IMR-90 (cell line): ENCODE measurements at regions not wholly inside any gene's neighbourhood (a gene's known extent, or its start where the extent isn't known, plus 50 kb on each side); places are given as distances from the start of the nearest gene placed in this dataset.

Source experiments
- ATAC-seq: fragments of 200-7000 bp; cut with Tn5 transposase; 2 replicates; pipeline ENCODE4 v1.9.1; 2020; ENCODE audit warnings: low read depth, mild to moderate bottlenecking, moderate library complexity
- BruUV-seq: library from RNA; stranded (reverse); fragments of 400-500 nt; replicated peaks from 2 replicates; lab custom pipeline; 2021; lab: Mats Ljungman, UMichigan
- CTCF ChIA-PET: fragments of 300-600 bp; formaldehyde crosslinking; extraction: SDS; loops from one replicate; lab custom pipeline; 2021; ENCODE audit warnings: antibody characterized with exemption; lab: Yijun Ruan, JAX
- POLR2A ChIA-PET: fragments of 300-600 bp; sonication (Branson Sonifier 250); formaldehyde crosslinking; loops from one replicate; lab custom pipeline; 2022; ENCODE audit warnings: antibody characterized with exemption; ENCODE audit not compliant: unreplicated experiment; lab: Charles Lee
- DNase-seq: peaks from one replicate; pipeline ENCODE4 v3.0.0; 2013
- H2AFZ ChIP-seq: replicated peaks from 2 replicates; pipeline ENCODE3; 2013; ENCODE audit warnings: low read length, mild to moderate bottlenecking; ENCODE audit not compliant: poor library complexity
- H2AK5ac ChIP-seq: 2 replicates; pipeline ENCODE4 v1.6.1; 2013; ENCODE audit warnings: low read depth, low read length, inconsistent platforms
- H2AK9ac ChIP-seq: replicated peaks from 2 replicates; pipeline ENCODE3; 2013; ENCODE audit warnings: mild to moderate bottlenecking, low read depth, low read length, moderate library complexity; ENCODE audit not compliant: poor library complexity
- H2BK120ac ChIP-seq: 2 replicates; pipeline ENCODE4 v1.6.1; 2013; ENCODE audit warnings: low read depth, low read length, inconsistent platforms
- H2BK15ac ChIP-seq: 3 replicates; pipeline ENCODE4 v1.6.1; 2013; ENCODE audit warnings: low read depth, low read length, inconsistent platforms
- H2BK20ac ChIP-seq: 2 replicates; pipeline ENCODE4 v1.6.1; 2013; ENCODE audit warnings: low read depth, mild to moderate bottlenecking, inconsistent platforms, low read length, moderate library complexity
- H2BK5ac ChIP-seq: 2 replicates; pipeline ENCODE4 v1.6.1; 2013; ENCODE audit warnings: mild to moderate bottlenecking, low read depth, low read length, inconsistent platforms; ENCODE audit not compliant: poor library complexity, severe bottlenecking
- H3K14ac ChIP-seq: replicated peaks from 2 replicates; pipeline ENCODE4 v1.6.1; 2013; ENCODE audit warnings: low read depth, low read length, inconsistent platforms
- H3K18ac ChIP-seq: 2 replicates; pipeline ENCODE4 v1.6.1; 2013; ENCODE audit warnings: low read depth, low read length, control low read depth
- H3K23ac ChIP-seq: 2 replicates; pipeline ENCODE4 v1.6.1; 2013; ENCODE audit warnings: low read depth, low read length, inconsistent platforms
- H3K27ac ChIP-seq: 2 replicates; pipeline ENCODE4 v1.5.1; 2013; ENCODE audit warnings: mild to moderate bottlenecking, control low read depth, low read length; ENCODE audit not compliant: insufficient read depth
- H3K27me3 ChIP-seq: 2 replicates; pipeline ENCODE4 v1.6.1; 2013; ENCODE audit warnings: low read length; ENCODE audit not compliant: control insufficient read depth, insufficient read depth
- H3K36me3 ChIP-seq: 2 replicates; pipeline ENCODE4 v1.6.1; 2013; ENCODE audit warnings: low read length, mixed read lengths; ENCODE audit not compliant: control insufficient read depth, insufficient read depth
- H3K4ac ChIP-seq: 2 replicates; pipeline ENCODE4 v1.6.1; 2013; ENCODE audit warnings: low read depth, low read length, inconsistent platforms
- H3K4me1 ChIP-seq: 2 replicates; pipeline ENCODE4 v1.6.1; 2013; ENCODE audit warnings: low read length, mixed read lengths; ENCODE audit not compliant: control insufficient read depth, insufficient read depth
- H3K4me2 ChIP-seq: 2 replicates; pipeline ENCODE4 v1.6.1; 2013; ENCODE audit warnings: low read depth, mild to moderate bottlenecking, control low read depth, low read length, moderate library complexity
- H3K4me3 ChIP-seq: 2 replicates; pipeline ENCODE4 v1.5.1; 2013; ENCODE audit warnings: low read depth, mild to moderate bottlenecking, control low read depth, low read length, moderate library complexity; ENCODE audit not compliant: insufficient read depth
- H3K56ac ChIP-seq: 2 replicates; pipeline ENCODE4 v1.6.1; 2013; ENCODE audit warnings: low read length, inconsistent platforms; ENCODE audit not compliant: insufficient read depth; ENCODE audit errors: extremely low read depth
- H3K79me1 ChIP-seq, 2 experiments: 2 replicates each; pipeline ENCODE4 v1.6.1; 2013; ENCODE audit warnings: low read length in 2 of 2, inconsistent platforms in 1 of 2, low read depth in 1 of 2
- H3K9ac ChIP-seq: 2 replicates; pipeline ENCODE4 v1.6.1; 2013; ENCODE audit warnings: low read depth, low read length, control low read depth
- H3K9me1 ChIP-seq: 2 replicates; pipeline ENCODE4 v1.6.1; 2013; ENCODE audit warnings: low read length, inconsistent platforms; ENCODE audit not compliant: insufficient read depth
- H3K9me3 ChIP-seq: 2 replicates; pipeline ENCODE4 v1.6.1; 2013; ENCODE audit warnings: low read length; ENCODE audit not compliant: control insufficient read depth, insufficient read depth
- H4K20me1 ChIP-seq: 2 replicates; pipeline ENCODE4 v1.6.1; 2013; ENCODE audit warnings: low read length, inconsistent platforms; ENCODE audit not compliant: insufficient read depth
- H4K5ac ChIP-seq: 2 replicates; pipeline ENCODE4 v1.6.1; 2013; ENCODE audit warnings: mild to moderate bottlenecking, low read depth, low read length, control low read depth
- H4K8ac ChIP-seq, 2 experiments: 2 replicates each; pipeline ENCODE4 v1.6.1; 2013; ENCODE audit warnings: low read depth in 2 of 2, low read length in 2 of 2, control low read depth in 1 of 2, inconsistent platforms in 1 of 2
- H4K91ac ChIP-seq: 2 replicates; pipeline ENCODE4 v1.6.1; 2013; ENCODE audit warnings: low read depth, low read length, inconsistent platforms; ENCODE audit not compliant: insufficient read depth
- BHLHE40 ChIP-seq: fragments of 150-350 bp; IDR thresholded peaks from 2 replicates; pipeline ENCODE4 v1.6.1; 2016; ENCODE audit warnings: mild to moderate bottlenecking, low read depth, low read length
- CEBPB ChIP-seq: IDR thresholded peaks from 2 replicates; pipeline ENCODE4 v1.6.1; 2012; ENCODE audit warnings: low read depth, low read length, improper control_type of control experiment
- CHD1 ChIP-seq: IDR thresholded peaks from 2 replicates; pipeline ENCODE4 v1.6.1; 2012; ENCODE audit warnings: low read depth, low read length, improper control_type of control experiment
- FOS ChIP-seq: fragments of 150-350 bp; IDR thresholded peaks from 2 replicates; pipeline ENCODE4 v1.6.1; 2016; ENCODE audit warnings: low read depth, low read length
- MAZ ChIP-seq: IDR thresholded peaks from 2 replicates; pipeline ENCODE4 v1.6.1; 2012; ENCODE audit warnings: low read depth, mild to moderate bottlenecking, low read length, improper control_type of control experiment, moderate library complexity, borderline replicate concordance
- MXI1 ChIP-seq: IDR thresholded peaks from 2 replicates; pipeline ENCODE4 v1.6.1; 2012; ENCODE audit warnings: low read depth, mild to moderate bottlenecking, low read length, moderate library complexity, borderline replicate concordance
- RAD21 ChIP-seq: IDR thresholded peaks from 2 replicates; pipeline ENCODE4 v1.6.1; 2012; ENCODE audit warnings: low read length, improper control_type of control experiment
- RFX5 ChIP-seq: IDR thresholded peaks from 2 replicates; pipeline ENCODE4 v1.8.0; 2012; ENCODE audit warnings: low read depth, mild to moderate bottlenecking, low read length, moderate library complexity
- SMC3 ChIP-seq: fragments of 150-350 bp; IDR thresholded peaks from 2 replicates; pipeline ENCODE4 v1.6.1; 2016; ENCODE audit warnings: low read depth, mild to moderate bottlenecking, antibody characterized with exemption, low read length, moderate library complexity
- USF2 ChIP-seq: fragments of 150-350 bp; IDR thresholded peaks from 2 replicates; pipeline ENCODE4 v1.6.1; 2017; ENCODE audit warnings: mild to moderate bottlenecking, antibody characterized with exemption, low read length, low read depth
- WGBS, 2 experiments: methylation state at CpG; one replicate each; pipeline versions ENCODE4 v1.1.5 to v1.1.7; 2013; ENCODE audit warnings: missing lambda C conversion rate in 2 of 2; ENCODE audit not compliant: insufficient read length in 1 of 2; ENCODE audit errors: extremely low coverage in 2 of 2; 5-methylcytosine and 5-hydroxymethylcytosine counted together
- dilution Hi-C: fragments of 300-500 bp; cut with HindIII; formaldehyde crosslinking; loops from one replicate; pipeline ENCODE4 v1.14.3; 2018; ENCODE audit warnings: low sequenced_read_pairs; ENCODE audit not compliant: unreplicated experiment
- in situ Hi-C: fragments of 300-500 bp; cut with MboI; formaldehyde crosslinking; loops from 3 replicates; pipeline ENCODE4 v1.14.3; 2019; ENCODE audit warnings: low sequenced_read_pairs, inconsistent platforms, mixed read lengths
- intact Hi-C: fragments of 100-400 bp; cut with micrococcal nuclease; formaldehyde crosslinking; loops from 2 replicates; pipeline ENCODE4 v1.10.0; 2022
- TF ChIP-seq, protein P1 (sequence below): fragments of 150-350 bp; IDR thresholded peaks from 2 replicates; pipeline ENCODE4 v1.6.1; 2016; ENCODE audit warnings: low read depth, mild to moderate bottlenecking, low read length, moderate library complexity, borderline replicate concordance

- DNase-seq, result peak; percentile 51
- Histone ChIP-seq H3K14ac (peak overlapping the region; percentile 1; the same call in 1 of the 2 replicates), H4K5ac (no peak overlapping the region), H4K91ac (no peak overlapping the region), H2AFZ (no peak overlapping the region), H3K9me1 (no peaks in the 10 kb centered on the region), H3K56ac (no peak overlapping the region), H4K20me1 (no peaks in the 10 kb centered on the region), H3K79me1 (no peaks in the 10 kb centered on the region), H2BK5ac (no peak overlapping the region), H3K4ac (no peak overlapping the region), H4K8ac (no peak overlapping the region), H2BK15ac (no peak overlapping the region), H2AK9ac (no peak overlapping the region), H3K23ac (no peak overlapping the region), H3K9me3 (no peaks in the 10 kb centered on the region), H3K18ac (no peak overlapping the region), H2BK20ac (no peak overlapping the region), H3K9ac (no peak overlapping the region), H3K4me1 (peaks cover 6% of the 10 kb centered on the region), H2AK5ac (no peak overlapping the region), H3K27me3 (no peaks in the 10 kb centered on the region), H3K4me3 (no peak overlapping the region), H2BK120ac (no peak overlapping the region), H3K36me3 (no peaks in the 10 kb centered on the region), H3K4me2 (no peak overlapping the region), H3K27ac (no peak overlapping the region)
- ChIA-PET CTCF (interaction anchor here (2.0 kb wide), 1 partner anchor 13 kb away, joined by 5 read pairs; no protein-coding TSS in a partner anchor), POLR2A (no interaction called here)
- TF ChIP-seq USF2, result no peak
- no peak for TF ChIP-seq RFX5
- TF ChIP-seq MXI1, result no peak
- TF ChIP-seq BHLHE40, result no peak
- TF ChIP-seq CEBPB, result no peak
- no peak for TF ChIP-seq RAD21
- TF ChIP-seq MAZ, result no peak
- no peak for TF ChIP-seq SMC3
- TF ChIP-seq, protein P1, sequence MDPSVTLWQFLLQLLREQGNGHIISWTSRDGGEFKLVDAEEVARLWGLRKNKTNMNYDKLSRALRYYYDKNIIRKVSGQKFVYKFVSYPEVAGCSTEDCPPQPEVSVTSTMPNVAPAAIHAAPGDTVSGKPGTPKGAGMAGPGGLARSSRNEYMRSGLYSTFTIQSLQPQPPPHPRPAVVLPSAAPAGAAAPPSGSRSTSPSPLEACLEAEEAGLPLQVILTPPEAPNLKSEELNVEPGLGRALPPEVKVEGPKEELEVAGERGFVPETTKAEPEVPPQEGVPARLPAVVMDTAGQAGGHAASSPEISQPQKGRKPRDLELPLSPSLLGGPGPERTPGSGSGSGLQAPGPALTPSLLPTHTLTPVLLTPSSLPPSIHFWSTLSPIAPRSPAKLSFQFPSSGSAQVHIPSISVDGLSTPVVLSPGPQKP, result no peak
- no peak for TF ChIP-seq FOS
- no peak for TF ChIP-seq CHD1
- BruUV-seq, result no TSS peak
- peak; percentile 63 for ATAC-seq
- no CpG with 5 or more reads among the region's 2 CpGs for WGBS, 2 experiments
- in situ Hi-C loops, result no loop called here
- intact Hi-C loops, result no loop called here
- dilution Hi-C loops, result no loop called here
These were observed 60.8 kb upstream of the SLC38A4 start for GRCh38 chr12:46886541-46887041.
